IMR-90 (cell line): ENCODE measurements at regions not wholly inside any gene's neighbourhood (a gene's known extent, or its start where the extent isn't known, plus 50 kb on each side); places are given as distances from the start of the nearest gene placed in this dataset.

Experiments used
- CEBPB ChIP-seq: IDR thresholded peaks from 2 replicates; pipeline ENCODE4 v1.6.1; 2012; ENCODE audit warnings: low read depth, low read length, improper control_type of control experiment
- CTCF ChIP-seq: conservative IDR thresholded peaks from 2 replicates; pipeline ENCODE4 v1.5.1; 2012; ENCODE audit warnings: mild to moderate bottlenecking, low read depth, low read length, improper control_type of control experiment
- MAFK ChIP-seq: IDR thresholded peaks from 2 replicates; pipeline ENCODE4 v1.6.1; 2012; ENCODE audit warnings: low read depth, low read length, improper control_type of control experiment
- MAZ ChIP-seq: IDR thresholded peaks from 2 replicates; pipeline ENCODE4 v1.6.1; 2012; ENCODE audit warnings: low read depth, mild to moderate bottlenecking, low read length, improper control_type of control experiment, moderate library complexity, borderline replicate concordance
- MXI1 ChIP-seq: IDR thresholded peaks from 2 replicates; pipeline ENCODE4 v1.6.1; 2012; ENCODE audit warnings: low read depth, mild to moderate bottlenecking, low read length, moderate library complexity, borderline replicate concordance
- POLR2A ChIP-seq: IDR thresholded peaks from 2 replicates; pipeline ENCODE4 v1.6.1; 2012; ENCODE audit warnings: mild to moderate bottlenecking, low read depth, low read length
- RFX5 ChIP-seq: IDR thresholded peaks from 2 replicates; pipeline ENCODE4 v1.8.0; 2012; ENCODE audit warnings: low read depth, mild to moderate bottlenecking, low read length, moderate library complexity
- SMC3 ChIP-seq: fragments of 150-350 bp; IDR thresholded peaks from 2 replicates; pipeline ENCODE4 v1.6.1; 2016; ENCODE audit warnings: low read depth, mild to moderate bottlenecking, antibody characterized with exemption, low read length, moderate library complexity
- USF2 ChIP-seq: fragments of 150-350 bp; IDR thresholded peaks from 2 replicates; pipeline ENCODE4 v1.6.1; 2017; ENCODE audit warnings: mild to moderate bottlenecking, antibody characterized with exemption, low read length, low read depth

GRCh38 chr10:84078771-84079170, 60.5 kb upstream of the GHITM start:
- TF ChIP-seq RFX5 (no peak), CEBPB (no peak), MAFK (no peak), CTCF (no peak), POLR2A (no peak), MAZ (no peak), MXI1 (no peak), SMC3 (no peak), USF2 (no peak)
